CD4-positive, alpha-beta T cell treated with Interleukin-17A for 1 hour (primary cell): ENCODE measurements at regions not wholly inside any gene's neighbourhood (a gene's known extent, or its start where the extent isn't known, plus 50 kb on each side); places are given as distances from the start of the nearest gene placed in this dataset.

Experiments
- DNase-seq: peaks from one replicate; pipeline ENCODE4 v3.0.0-alpha.2; 2020

DNA sequence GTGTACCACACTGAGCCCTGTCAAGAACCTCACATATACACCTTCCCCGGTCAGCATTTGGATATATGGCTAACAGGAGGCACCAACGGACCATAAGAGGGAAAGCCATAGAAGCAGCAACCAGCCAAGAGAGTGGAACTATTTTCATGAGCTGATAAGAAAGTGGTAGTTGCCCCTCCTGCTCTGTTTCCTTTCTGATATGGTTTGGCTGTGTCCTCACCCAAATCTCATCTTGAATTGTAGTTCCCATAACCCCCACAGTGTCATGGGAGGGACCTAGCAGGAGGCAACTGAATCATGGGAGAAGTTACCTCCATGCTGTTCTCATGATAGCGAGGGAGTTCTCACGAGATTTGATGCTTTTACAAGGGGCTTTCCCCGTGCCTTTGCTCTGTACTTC is 366.1 kb upstream of the DAB1 start:
- DNase-seq: no peak

DNA sequence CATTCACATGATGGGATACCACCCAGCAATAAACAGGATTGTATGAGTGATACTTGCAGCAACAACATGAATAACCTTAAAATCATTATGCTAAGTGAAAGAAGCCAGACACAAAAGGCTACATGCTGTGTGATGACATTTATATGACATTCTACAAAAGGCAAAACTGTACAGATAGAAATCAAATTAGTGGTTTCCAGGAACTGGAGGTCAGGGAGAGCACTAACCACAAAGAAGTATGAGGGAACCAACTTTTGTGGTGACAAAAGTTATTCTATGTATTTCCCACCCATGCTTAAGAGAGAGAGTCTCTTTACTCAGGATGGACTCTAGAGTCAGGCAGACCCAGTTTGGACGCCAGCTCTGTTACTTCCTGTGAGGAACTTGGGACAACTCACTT is 364.5 kb upstream of the DAB1 start:
- no peak for DNase-seq

DNA sequence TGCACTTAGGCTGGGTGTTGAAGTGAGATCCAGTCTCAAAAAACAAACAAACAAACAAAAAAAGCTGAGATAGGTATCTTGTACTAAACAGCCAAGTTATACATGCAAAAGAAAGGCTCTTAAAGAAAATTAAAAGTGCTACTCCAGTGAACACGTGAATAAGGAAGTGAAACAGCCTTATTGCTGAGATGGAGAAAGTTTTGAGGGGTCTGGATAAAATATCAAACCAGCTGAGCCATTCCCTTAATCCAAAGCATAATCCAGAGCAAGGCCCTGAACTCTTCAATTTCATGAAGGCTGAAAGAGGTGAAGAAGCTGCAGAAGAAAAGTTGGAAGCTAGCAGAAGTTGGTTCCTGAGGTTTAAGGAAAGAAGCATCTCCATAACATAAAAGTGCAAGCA is 360.5 kb upstream of the DAB1 start:
- no peak for DNase-seq

DNA sequence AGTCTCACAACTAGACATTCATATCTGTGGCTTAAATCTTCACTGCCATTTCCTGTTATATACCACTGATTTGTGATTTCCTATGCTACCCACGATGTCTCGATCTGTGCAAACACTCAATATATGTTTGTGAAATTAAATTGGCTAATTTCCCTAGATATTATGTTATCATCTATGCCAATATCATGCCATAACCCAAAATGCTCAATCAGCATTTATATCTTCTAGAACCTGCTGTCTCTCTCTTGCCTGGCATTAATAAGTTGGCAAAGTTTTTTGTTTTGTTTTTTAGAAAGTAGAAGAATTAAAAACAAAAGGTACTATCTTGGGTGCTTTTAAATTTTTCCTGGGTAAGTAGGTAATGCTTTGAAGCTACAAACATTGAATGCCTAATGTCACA is 358.5 kb upstream of the DAB1 start:
- DNase-seq: no peak

DNA sequence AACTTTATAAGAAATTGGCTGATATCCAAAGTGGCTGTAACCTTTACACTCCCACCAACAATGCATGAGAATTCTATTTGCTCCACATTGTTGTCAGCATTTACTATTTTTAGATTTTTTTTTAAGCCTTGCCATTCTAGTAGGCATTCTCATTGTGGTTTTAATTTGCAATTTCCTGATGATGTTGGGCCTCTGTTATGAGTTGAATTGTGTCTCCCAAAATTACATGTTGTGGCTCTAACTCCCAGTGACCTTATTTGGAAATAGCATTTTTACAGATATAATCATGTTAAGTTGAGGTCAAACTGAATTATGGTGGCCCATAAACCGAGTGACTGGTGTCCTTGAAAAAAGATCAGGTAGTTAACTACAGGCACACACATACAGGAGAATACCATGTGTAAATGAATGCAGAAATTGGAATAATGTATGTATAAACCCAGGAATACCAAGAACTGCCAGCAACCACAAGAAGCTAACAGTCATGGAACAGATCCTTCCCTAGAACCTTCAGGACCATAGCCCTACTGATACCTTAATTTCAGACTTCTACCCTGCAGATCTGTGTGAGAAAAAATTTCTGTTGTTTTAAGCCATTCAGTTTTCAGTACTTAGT is 348.8 kb upstream of the DAB1 start:
- no peak for DNase-seq

DNA sequence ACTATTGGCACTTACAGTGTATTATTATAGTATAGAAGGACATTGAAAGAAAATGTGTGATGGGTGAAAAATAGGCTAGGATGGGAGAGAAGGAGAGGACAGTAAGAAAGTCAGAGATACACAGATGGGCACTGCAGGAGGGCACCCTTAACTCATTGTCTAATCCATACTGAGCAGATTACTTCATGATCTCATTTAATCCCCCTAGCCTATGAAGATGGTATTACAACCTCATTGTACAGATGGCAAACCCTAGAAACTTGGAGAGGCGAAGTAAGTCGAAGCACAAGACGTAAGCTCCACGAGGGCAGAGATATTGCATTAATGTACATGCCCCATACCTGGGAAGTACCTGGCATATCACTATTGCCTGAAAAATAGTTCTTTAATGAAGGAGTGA is 346.9 kb upstream of the DAB1 start:
- DNase-seq: no peak

DNA sequence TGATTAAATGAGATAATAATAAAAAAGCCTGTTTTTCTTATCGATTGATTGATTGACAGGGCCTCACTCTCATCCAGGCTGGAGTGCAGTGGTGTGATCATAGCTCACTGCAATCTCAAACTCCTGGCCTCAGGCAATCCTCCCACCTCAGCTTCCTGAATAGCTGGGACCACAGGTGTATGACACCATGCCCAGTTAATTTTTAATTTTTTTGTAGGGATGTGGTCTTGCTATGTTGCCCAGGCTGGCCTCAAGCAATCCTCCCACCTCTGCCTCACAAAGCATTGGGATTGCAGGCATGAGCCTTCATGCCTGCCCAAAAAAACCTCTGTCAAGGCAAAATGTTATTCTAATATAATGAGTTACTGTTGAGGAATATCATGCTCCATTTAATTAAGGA is 346.4 kb upstream of the DAB1 start:
- no peak for DNase-seq

DNA sequence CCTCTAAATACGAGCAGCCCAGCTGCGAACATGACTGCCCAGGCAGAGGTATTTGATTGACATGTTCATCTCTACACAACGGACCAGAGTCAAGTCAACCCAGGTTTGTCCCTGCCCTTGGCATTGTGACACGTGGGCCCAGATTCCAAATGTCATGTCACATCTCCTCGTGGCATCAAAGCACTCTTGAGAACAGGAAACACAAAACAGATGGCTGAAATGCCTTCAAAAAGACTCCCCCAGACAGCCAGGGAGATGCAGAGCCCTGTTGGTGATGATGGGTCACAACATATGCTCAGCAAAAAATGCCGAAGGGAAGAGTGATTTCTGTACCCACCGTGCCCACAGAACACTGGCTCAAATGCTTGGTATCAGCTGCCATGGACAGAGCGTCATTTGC is 337.8 kb upstream of the DAB1 start:
- no peak for DNase-seq

DNA sequence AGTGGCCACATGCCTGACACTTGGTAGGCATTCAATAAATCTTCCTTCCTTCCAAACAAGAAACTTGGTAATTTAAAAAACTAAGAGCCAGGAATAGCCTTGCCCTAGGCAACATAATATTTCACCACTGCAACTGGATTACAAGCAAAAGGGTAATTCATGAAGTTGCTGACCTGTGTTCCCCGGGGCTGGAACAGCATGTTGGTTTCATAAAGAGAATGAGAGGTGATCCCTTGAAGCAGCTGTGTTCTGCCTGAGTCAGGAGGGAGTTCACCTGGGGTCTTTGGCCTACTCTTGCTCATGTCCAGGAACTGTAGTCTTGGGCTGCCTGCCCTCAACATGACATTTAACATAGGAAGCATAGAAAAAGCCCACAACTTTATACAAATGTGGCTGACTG is 329.0 kb upstream of the DAB1 start:
- no peak for DNase-seq

DNA sequence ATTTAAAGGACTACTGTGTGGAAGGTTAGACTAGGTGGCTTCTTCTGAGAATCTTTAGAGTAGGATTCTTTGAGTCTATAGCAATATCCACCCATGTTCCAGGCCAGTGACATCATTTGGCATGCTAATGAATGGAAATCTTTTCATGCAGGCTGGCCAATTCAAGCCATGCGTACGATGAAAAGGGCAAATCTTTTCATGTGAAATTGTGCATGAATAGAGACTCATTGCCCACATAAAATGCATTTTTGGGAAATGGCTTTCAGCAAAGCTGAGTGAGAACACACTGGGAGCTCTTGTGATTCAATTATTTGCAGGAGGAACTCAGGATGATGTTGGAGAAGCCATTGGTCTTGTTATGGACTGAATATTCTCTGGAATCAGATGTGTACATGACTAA is 324.9 kb upstream of the DAB1 start:
- DNase-seq: no peak

DNA sequence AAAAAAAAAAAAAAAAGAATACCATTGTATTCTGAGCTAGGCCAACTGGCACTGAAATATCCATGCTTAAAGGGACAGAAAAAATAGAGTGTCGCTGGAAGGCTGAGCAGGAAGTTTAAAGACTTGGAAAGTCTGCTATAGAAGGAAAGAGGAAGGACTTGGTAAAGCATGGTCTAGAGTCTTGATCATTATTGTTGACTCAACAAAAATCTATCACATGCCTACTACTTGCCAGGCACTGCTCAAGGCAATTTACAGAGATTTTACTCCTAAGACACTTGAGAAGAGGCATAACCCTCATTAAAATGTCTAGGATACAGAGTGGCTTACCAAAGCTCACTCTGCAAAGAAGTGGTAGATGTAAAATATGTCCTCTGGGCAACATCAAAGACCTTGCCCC is 324.0 kb upstream of the DAB1 start:
- DNase-seq: no peak

DNA sequence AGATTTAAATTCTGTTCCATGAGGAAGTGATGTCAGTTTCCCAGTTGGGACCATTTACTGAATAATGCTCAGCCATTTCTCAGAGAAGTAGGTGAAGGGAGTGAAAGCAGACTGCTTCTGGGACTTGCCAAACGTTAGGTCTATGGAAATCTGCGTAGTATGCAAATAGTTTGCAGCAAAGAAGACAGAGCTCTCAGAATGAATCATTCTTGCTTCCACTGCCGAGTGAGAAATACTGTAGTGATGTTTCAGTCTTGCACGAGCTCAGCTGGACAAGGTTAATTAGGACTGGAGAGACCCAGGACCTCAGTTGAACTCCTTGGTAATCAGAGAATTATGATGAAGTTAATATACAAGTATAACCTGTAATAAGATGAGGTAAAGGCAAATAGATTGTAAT is 317.7 kb upstream of the DAB1 start:
- no peak for DNase-seq

DNA sequence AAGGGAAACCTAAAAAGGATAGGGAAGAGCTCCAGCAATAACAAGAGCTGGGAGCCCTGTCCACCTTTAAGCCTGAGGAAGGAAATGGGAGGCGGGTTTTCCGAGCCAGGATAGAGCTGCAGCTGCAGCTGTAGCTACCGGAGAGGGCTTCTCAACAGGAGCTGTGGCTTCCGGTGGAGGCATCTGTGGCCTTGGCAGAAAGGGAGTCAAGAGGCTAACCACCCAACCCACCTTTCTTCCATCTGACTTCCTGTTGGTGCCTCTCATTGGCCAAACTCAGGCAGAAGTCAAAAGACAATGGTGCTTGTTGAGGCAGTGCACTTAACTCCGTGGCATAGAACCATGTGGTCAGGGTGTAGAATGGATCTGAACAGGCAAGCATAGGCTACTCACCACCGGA is 313.1 kb upstream of the DAB1 start:
- DNase-seq: no peak

DNA sequence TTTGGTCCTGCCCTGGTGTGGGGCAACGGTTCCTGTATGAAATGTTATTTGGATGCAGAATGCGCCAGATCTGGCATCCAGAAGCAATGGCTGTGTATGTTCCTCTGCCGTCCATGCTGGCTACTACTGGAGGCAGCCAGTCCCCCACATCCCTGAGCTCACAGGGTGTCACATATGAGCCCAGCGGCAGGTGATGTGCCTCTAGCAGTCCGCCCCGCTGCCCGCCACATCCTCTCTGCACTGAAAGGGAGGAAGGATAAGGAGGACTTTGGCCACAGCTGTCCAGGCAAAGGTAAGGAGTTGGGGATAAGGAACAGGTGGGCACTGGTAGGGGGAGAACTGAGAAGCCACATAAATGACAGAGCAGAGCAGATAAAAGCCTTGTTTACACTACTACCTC is 305.3 kb upstream of the DAB1 start:
- no peak for DNase-seq

DNA sequence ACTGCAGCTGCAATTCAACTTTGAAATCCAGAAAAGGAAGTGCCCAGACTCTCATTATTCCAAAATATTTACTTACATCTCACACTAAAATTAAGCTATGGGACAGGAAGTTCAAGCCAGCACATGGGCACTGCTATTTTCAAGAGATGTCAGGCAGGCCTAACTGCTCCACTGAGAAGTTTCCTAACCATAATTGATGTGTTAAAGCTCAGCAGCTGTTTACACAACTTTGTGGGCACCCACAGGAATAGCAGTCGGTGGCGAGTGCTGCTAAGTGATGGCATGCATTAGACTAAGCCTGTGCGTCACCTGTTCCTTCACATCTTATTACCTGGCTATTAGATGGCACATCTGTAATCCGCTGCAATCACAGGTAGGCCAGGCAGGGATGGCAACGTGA is 303.3 kb upstream of the DAB1 start:
- no peak for DNase-seq

DNA sequence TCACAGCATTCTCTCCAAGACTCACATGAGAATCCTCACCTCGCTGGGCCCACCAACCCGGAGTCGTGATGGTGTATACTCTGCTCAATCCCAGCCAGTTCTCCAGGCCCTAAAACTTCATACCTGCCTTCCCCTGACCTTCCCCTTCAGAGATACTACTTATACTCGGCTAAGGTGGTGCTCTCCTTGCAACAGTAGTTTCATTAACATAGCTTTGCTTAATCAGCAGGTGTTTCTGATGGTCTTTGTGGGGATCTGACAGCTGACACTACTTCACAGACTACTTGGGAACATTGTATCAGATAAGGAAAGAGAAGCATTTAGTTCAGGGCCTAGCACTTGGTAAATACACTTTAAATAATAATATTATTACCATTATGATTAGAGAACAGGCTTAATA is 301.5 kb upstream of the DAB1 start:
- no peak for DNase-seq

DNA sequence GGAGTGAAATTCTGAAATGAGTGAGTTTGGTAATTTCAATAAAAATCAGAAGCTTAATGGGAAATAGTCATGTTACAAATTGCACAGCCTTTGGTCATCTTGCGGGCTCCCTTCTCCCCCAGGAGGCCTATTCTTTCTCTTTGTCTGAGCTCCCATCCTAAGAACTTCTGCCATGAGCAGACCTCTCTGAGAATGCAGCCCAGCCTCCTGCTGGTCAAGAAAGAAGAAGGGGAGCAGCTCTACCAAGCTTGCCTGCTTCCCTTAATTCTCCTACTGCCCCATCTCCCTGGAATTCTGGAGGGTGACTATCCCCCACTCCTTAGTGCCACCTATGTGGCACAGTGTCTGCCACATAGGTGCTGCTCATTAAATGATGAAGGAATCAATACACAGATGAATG is 300.7 kb upstream of the DAB1 start:
- no peak for DNase-seq

DNA sequence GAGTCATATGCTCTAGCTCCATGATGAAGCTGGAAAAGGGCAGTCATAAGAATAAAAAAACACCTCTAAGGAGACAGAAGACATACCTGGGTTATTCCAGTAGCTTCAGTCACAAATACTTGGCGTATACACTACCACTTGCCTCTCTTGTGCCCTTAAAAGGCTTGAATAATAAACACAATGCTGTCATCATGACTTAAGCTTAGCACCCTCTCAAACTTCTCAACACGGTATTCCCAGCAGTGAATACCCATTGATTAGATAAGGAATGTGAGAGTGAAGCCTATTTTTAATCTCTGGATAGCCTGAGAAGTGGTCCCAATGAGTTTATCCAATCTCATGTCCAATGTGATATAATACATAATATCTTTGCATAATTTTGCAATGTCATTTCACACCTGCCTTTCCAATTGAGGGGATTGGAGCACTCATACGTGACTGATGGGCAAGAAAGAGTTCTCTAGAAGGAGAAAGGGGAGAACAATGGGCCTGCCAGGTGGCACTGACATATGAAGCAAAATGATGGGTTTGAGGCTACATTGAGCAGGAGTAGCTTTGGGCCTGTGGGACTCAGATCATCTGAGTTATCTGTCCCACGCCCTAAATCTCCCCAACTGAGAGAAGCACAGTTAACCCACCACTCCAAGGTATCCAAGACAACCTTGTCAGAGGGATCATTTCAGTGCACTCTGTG is 298.6 kb upstream of the DAB1 start:
- DNase-seq: no peak

DNA sequence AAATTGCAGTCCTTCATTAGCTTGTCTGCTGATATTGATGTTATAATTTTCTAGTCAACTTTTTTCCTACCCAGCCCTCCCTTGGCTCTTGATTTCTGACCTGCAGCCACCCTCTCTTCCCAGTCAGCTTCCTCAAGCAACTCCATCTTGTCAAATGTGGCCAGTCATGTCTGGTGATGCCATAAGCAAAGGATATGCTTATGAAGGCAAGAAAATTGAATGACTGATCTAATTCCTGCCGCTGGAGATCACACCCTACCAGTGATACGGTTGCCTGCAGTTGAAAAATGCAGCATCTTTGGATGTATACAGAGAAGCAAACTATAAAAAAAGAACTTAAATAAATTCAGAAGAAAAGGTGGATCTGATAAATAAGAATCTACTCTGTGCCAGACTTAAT is 297.1 kb upstream of the DAB1 start:
- DNase-seq: no peak

DNA sequence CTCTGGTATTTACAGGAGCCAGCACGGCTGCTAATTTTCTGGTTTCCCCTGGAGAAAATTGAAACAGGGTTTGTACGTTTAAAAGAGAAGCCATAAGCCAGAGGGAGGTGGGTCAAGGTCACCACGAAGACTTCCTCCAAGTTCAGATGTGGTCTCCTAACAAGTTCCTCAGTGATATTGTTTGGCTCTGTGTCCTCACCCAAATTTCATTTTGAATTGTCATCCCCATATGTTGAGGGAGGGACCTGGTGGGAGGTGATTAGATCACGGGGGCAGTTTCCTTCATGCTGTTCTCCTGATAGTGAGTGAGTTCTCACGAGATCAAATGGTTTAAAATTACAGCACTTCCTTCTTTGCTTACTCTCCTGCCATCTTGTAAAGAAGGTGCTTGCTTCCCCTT is 295.4 kb upstream of the DAB1 start:
- DNase-seq: no peak

DNA sequence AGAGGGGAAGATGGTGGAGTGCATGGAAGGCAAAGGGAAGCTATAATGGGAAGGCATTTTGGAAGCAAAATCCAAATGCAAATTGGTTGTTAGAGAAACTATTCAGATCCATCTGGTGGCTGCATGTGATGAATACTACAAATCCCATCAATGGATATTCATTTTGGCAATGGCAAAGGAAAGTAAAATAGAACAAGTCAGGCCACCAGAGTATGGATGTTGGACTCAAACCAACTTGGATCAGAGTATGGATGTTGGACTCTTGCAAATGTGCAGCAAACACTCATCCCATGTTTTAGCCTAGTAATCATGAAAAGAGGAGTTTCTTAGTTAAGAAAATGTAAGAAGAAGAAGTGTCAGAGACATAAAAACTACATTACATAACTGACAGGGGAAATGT is 289.6 kb upstream of the DAB1 start:
- DNase-seq: no peak

DNA sequence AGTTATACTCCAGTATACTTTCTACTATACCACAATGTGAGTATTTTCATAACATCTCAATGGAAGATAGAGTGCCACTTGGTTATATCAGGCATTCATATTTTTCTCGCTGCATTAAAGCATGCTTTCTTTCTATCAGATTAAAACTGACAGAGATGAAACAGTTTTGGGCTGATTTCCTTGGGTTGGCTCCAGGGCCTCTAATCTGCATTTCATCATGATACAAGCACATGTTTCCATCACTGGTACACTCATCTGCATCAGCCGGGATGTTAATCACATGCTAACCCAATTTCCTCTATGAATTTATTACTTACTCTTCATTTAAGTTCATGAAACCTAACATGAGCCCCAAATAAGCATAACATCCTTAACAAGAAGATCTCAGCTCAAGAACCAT is 289.0 kb upstream of the DAB1 start:
- DNase-seq: no peak

DNA sequence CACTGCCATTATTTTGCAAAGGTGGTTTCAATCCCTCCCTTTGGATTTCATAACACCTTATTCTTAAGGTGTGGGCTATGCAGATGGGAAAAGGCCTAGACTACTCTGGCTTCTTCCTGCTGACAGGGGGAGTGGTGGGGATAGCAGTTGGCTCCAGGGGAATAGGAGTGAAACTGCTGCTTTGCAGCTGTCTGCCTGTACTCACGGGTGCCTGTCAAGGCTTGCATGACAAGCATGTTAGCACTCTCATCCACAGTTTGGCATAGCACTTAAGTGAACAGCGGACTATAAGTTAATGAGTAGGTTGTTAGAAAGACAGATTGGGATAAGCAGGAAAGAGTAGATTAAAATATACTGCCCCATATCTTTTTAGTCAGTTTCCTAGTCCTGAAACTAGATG is 287.5 kb upstream of the DAB1 start:
- DNase-seq: no peak

DNA sequence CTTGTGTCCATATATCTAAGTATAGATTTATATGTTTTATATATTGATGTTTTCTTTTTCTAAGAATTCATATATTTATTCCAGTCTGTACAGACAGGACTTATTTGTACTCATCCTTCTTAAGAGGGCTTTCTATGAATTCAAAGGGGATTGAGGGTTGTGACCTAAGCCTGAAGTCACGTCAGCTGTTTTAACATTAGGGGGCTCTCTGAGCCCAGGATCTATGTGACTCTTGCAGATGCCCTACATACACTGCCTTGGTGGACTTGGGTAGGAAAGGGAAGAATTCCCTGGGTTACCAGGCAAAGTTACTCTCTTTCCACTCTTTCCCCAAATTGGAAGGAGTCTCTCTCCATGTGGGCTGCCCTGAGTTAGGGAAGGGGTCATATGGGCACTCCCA is 283.8 kb upstream of the DAB1 start:
- no peak for DNase-seq

DNA sequence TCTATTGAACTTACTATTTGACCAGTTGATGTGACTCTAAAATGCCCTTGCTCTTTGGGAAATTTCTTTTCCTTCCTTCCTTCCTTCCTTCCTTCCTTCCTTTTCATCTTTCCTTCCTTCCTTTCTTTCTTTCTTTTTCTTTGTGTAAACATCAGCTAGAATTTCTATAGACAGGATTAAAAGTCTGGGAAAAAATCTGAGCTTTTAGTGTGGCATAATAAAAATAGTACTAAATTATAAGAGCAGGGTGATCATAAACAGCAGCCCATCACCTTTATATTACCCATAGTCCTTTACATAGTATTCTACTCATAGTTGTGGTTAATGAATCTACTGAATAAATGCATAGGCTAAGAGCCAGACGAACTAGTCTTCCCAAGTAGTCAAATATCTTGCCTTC is 281.0 kb upstream of the DAB1 start:
- DNase-seq: no peak

DNA sequence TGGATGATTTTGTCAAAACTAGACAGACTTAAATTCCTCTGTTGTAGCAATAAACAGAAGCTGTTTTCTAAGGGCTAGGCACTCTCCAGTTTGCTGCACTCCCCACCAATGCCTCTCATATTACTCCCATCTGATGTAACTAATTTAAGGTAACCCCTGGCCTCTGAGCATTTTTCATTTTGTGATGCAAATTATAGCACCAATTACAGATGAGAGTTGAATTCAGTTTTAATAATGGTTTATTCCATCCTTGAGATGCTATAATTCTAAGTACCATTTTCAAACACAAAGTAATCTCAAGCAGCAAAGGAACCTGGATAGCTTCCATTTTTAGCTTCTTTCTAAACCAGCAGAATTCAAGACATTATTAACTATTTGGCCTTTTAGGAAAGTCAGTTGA is 280.4 kb upstream of the DAB1 start:
- DNase-seq: no peak
